ENCODE measurements at regions not wholly inside any gene's neighbourhood (a gene's known extent, or its start where the extent isn't known, plus 50 kb on each side); places are given as distances from the start of the nearest gene placed in this dataset.

DNA sequence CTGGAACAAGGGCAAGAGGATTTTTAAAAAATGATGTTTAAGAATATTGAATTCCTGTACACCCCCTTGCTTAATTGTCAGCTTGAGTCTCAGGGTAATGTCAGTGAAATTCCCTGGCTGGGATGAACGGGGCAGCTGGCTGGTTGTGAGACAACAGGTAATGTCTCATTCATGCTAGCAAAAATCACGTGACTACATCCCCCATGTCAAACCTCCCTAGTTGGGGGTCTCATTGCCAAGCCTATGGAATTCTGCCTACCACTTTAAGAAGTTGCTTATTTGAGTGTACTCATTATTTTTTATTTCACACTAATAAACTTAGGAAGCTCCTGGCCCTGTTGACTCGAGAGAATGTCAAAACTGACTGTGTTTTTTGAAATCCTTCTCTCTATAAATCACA, 218.3 kb downstream of the ICOS start:
- Histone ChIP-seq H3K4me1 (no peaks in the 10 kb centered on the region), H3K4me2 (no peak overlapping the region), H3K4me3 (no peak overlapping the region), H3K9me3 (peaks cover 9% of the 10 kb centered on the region; the same call in 2 of the 3 replicates), H3K27ac (no peak overlapping the region)
- no peak for DNase-seq (ENCODE audit: low read depth in 1 of 2, low spot score in 1 of 2)
- ChIA-PET POLR2A (no interaction called here), CTCF (interaction anchor here (3.5 kb wide), 1 partner anchor 10 kb away, joined by 22 read pairs; no protein-coding TSS in a partner anchor)
- TF ChIP-seq CHD2 (IDR thresholded peaks at IDR 0.05; ENCODE audit: low read length, partially characterized antibody) (no peak), POLR2AphosphoS2 (conservative IDR thresholded peaks at IDR 0.05; ENCODE audit: low read length) (no peak), RNF2 (IDR thresholded peaks at IDR 0.05; ENCODE audit: borderline replicate concordance, low read depth) (no peak), EHMT2 (IDR thresholded peaks at IDR 0.05; ENCODE audit: low read depth) (no peak), HEYL (CRISPR knock-in tag; IDR thresholded peaks at IDR 0.05) (no peak), NFE2L2 (conservative IDR thresholded peaks at IDR 0.05; ENCODE audit: low read length) (no peak), RAD21 (conservative IDR thresholded peaks at IDR 0.05 in 1 of 2, IDR thresholded peaks at IDR 0.05 in 1 of 2) (no peak), CBX2 (IDR thresholded peaks at IDR 0.05; ENCODE audit: borderline replicate concordance, low read depth) (no peak), JUNB (IDR thresholded peaks at IDR 0.05) (no peak), ZC3H11A (IDR thresholded peaks at IDR 0.05) (no peak), RCOR1 (IDR thresholded peaks at IDR 0.05; ENCODE audit: low read depth, low read length) (no peak), SREBF2 (IDR thresholded peaks at IDR 0.05) (no peak), CHD4 (IDR thresholded peaks at IDR 0.05; ENCODE audit: borderline replicate concordance) (no peak), REST (IDR thresholded peaks at IDR 0.05) (no peak), MYC (IDR thresholded peaks at IDR 0.05; ENCODE audit: borderline replicate concordance, low read length) (no peak), FOXS1 (CRISPR knock-in tag; IDR thresholded peaks at IDR 0.05) (no peak)
- TF ChIP-seq, protein P1, sequence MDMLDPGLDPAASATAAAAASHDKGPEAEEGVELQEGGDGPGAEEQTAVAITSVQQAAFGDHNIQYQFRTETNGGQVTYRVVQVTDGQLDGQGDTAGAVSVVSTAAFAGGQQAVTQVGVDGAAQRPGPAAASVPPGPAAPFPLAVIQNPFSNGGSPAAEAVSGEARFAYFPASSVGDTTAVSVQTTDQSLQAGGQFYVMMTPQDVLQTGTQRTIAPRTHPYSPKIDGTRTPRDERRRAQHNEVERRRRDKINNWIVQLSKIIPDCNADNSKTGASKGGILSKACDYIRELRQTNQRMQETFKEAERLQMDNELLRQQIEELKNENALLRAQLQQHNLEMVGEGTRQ (IDR thresholded peaks at IDR 0.05) = no peak
- TF ChIP-seq, protein P2, sequence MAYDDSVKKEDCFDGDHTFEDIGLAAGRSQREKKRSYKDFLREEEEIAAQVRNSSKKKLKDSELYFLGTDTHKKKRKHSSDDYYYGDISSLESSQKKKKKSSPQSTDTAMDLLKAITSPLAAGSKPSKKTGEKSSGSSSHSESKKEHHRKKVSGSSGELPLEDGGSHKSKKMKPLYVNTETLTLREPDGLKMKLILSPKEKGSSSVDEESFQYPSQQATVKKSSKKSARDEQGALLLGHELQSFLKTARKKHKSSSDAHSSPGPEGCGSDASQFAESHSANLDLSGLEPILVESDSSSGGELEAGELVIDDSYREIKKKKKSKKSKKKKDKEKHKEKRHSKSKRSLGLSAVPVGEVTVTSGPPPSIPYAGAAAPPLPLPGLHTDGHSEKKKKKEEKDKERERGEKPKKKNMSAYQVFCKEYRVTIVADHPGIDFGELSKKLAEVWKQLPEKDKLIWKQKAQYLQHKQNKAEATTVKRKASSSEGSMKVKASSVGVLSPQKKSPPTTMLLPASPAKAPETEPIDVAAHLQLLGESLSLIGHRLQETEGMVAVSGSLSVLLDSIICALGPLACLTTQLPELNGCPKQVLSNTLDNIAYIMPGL (CRISPR knock-in tag; IDR thresholded peaks at IDR 0.05; ENCODE audit: borderline replicate concordance) = no peak
- no peak for ATAC-seq
- WGBS (ENCODE audit: missing lambda C conversion rate) = under 1% methylated on average over 3 of the region's 3 CpGs
- no peak for FAIRE-seq

GRCh38 chr2:204156456-204156855, 219.9 kb downstream of the ICOS start:
- Histone ChIP-seq H3K27ac (no peak overlapping the region), H3K4me1 (no peaks in the 10 kb centered on the region), H3K4me2 (no peak overlapping the region), H3K4me3 (no peak overlapping the region), H3K9me3 (peaks cover 9% of the 10 kb centered on the region; the same call in 2 of the 3 replicates)
- no peak for DNase-seq (ENCODE audit: low read depth in 1 of 2, low spot score in 1 of 2)
- no peak for ATAC-seq
- ChIA-PET POLR2A (no interaction called here), CTCF (interaction anchor here (1.0 kb wide), 1 partner anchor 10 kb away, joined by 3 read pairs; no protein-coding TSS in a partner anchor)
- TF ChIP-seq MAFK (IDR thresholded peaks at IDR 0.05; ENCODE audit: partially characterized antibody) = no peak
- no peak for TF ChIP-seq RAD21 (conservative IDR thresholded peaks at IDR 0.05 in 1 of 2, IDR thresholded peaks at IDR 0.05 in 1 of 2)
- no peak for TF ChIP-seq HEYL (CRISPR knock-in tag; IDR thresholded peaks at IDR 0.05)
- TF ChIP-seq, protein P3, sequence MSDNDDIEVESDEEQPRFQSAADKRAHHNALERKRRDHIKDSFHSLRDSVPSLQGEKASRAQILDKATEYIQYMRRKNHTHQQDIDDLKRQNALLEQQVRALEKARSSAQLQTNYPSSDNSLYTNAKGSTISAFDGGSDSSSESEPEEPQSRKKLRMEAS (IDR thresholded peaks at IDR 0.05) = no peak
- no peak for TF ChIP-seq HOXB5 (CRISPR knock-in tag; IDR thresholded peaks at IDR 0.05)
- TF ChIP-seq ZNF302 (CRISPR knock-in tag; IDR thresholded peaks at IDR 0.05) = no peak
- FAIRE-seq = no peak
- 0% methylated on average over 1 of the region's 1 CpG for WGBS (ENCODE audit: missing lambda C conversion rate)
